ENCODE measurements at regions not wholly inside any gene's neighbourhood (a gene's known extent, or its start where the extent isn't known, plus 50 kb on each side); places are given as distances from the start of the nearest gene placed in this dataset.

- ATAC-seq (no peak), DNase-seq (ENCODE audit: low read depth, low spot score) (no peak)
- Histone ChIP-seq H3K4me3 (ENCODE audit: low read depth in 2 of 2, low read length in 2 of 2) (no peak overlapping the region), H3K9me3 (ENCODE audit: control insufficient read depth, insufficient read depth, low read depth, low read length) (no peaks in the 10 kb centered on the region), H3K4me1 (ENCODE audit: control insufficient read depth, insufficient read depth, low read length) (no peaks in the 10 kb centered on the region), H3K27ac (ENCODE audit: low read length) (no peak overlapping the region), H3K27me3 (ENCODE audit: control insufficient read depth, insufficient read depth, low read length) (no peaks in the 10 kb centered on the region; the same call in 1 of the 2 replicates), H3K36me3 (ENCODE audit: control insufficient read depth, insufficient read depth, low read length) (no peaks in the 10 kb centered on the region)
- intact Hi-C loops (cut with micrococcal nuclease; ENCODE audit: unreplicated experiment) (no loop called here), in situ Hi-C loops (cut with HindIII; ENCODE audit: low pct_unique_long_range_greater_than_20kb, low sequenced_read_pairs) (no loop called here)
- CTCF ChIA-PET: no interaction called here
- POLR2A ChIA-PET: no interaction called here
- TF ChIP-seq REST (IDR thresholded peaks at IDR 0.05; ENCODE audit: insufficient read depth in 1 of 2, low read depth in 2 of 2, low read length in 1 of 2): no peak
- no peak for TF ChIP-seq POLR2AphosphoS5 (IDR thresholded peaks at IDR 0.05; ENCODE audit: low read depth, low read length)
- no peak for TF ChIP-seq CTCF (IDR thresholded peaks at IDR 0.05)
- TF ChIP-seq SIN3A (IDR thresholded peaks at IDR 0.05; ENCODE audit: borderline replicate concordance, insufficient read depth, low read depth, low read length): no peak
- no peak for TF ChIP-seq TCF7L2 (IDR thresholded peaks at IDR 0.05; ENCODE audit: low read depth, low read length)
- no TSS peak for BruUV-seq (replicated peaks)
Observed at GRCh38 chr1:157226739-157227138, 88.5 kb upstream of the ETV3 start.

GRCh38 chr1:157219600-157219999 is 81.4 kb upstream of the ETV3 start:
- TF ChIP-seq CTCF (IDR thresholded peaks at IDR 0.05) (no peak), SIN3A (IDR thresholded peaks at IDR 0.05; ENCODE audit: borderline replicate concordance, insufficient read depth, low read depth, low read length) (no peak), TCF7L2 (IDR thresholded peaks at IDR 0.05; ENCODE audit: low read depth, low read length) (no peak), POLR2AphosphoS5 (IDR thresholded peaks at IDR 0.05; ENCODE audit: low read depth, low read length) (no peak), REST (IDR thresholded peaks at IDR 0.05; ENCODE audit: insufficient read depth in 1 of 2, low read depth in 2 of 2, low read length in 1 of 2) (no peak)
- no peak overlapping the region for H3K4me3 ChIP-seq (ENCODE audit: low read depth in 2 of 2, low read length in 2 of 2)
- no peaks in the 10 kb centered on the region for H3K36me3 ChIP-seq (ENCODE audit: control insufficient read depth, insufficient read depth, low read length)
- no peak overlapping the region for H3K27ac ChIP-seq (ENCODE audit: low read length)
- intact Hi-C loops (cut with micrococcal nuclease; ENCODE audit: unreplicated experiment): no loop called here
- in situ Hi-C loops (cut with HindIII; ENCODE audit: low pct_unique_long_range_greater_than_20kb, low sequenced_read_pairs): no loop called here
- H3K27me3 ChIP-seq (ENCODE audit: control insufficient read depth, insufficient read depth, low read length): peaks cover 9% of the 10 kb centered on the region
- no peak for DNase-seq (ENCODE audit: low read depth, low spot score)
- H3K4me1 ChIP-seq (ENCODE audit: control insufficient read depth, insufficient read depth, low read length): no peaks in the 10 kb centered on the region
- no TSS peak for BruUV-seq (replicated peaks)
- ATAC-seq: no peak
- POLR2A ChIA-PET: no interaction called here
- CTCF ChIA-PET: no interaction called here
- H3K9me3 ChIP-seq (ENCODE audit: control insufficient read depth, insufficient read depth, low read depth, low read length): no peaks in the 10 kb centered on the region
